AG09319 (cell line): ENCODE measurements at regions not wholly inside any gene's neighbourhood (a gene's known extent, or its start where the extent isn't known, plus 50 kb on each side); places are given as distances from the start of the nearest gene placed in this dataset.
"Not testable (repeated sequence)": the region's sequence is repeated elsewhere in the genome, so short reads cannot be mapped to it uniquely, and the experiment has no call there.

Experiments used
- DNase-seq: peaks from one replicate; pipeline ENCODE4 v3.0.0-alpha.2; 2010; ENCODE audit warnings: low read depth; ENCODE audit errors: extremely low read depth
- TF ChIP-seq, protein P1 (sequence below): IDR thresholded peaks from 2 replicates; pipeline ENCODE4 v1.5.1; 2011; ENCODE audit warnings: low read depth, mild to moderate bottlenecking, inconsistent platforms, low read length, moderate library complexity

GRCh38 chr12:17017402-17017801 is 411.4 kb upstream of the LMO3 start:
- TF ChIP-seq, protein P1, sequence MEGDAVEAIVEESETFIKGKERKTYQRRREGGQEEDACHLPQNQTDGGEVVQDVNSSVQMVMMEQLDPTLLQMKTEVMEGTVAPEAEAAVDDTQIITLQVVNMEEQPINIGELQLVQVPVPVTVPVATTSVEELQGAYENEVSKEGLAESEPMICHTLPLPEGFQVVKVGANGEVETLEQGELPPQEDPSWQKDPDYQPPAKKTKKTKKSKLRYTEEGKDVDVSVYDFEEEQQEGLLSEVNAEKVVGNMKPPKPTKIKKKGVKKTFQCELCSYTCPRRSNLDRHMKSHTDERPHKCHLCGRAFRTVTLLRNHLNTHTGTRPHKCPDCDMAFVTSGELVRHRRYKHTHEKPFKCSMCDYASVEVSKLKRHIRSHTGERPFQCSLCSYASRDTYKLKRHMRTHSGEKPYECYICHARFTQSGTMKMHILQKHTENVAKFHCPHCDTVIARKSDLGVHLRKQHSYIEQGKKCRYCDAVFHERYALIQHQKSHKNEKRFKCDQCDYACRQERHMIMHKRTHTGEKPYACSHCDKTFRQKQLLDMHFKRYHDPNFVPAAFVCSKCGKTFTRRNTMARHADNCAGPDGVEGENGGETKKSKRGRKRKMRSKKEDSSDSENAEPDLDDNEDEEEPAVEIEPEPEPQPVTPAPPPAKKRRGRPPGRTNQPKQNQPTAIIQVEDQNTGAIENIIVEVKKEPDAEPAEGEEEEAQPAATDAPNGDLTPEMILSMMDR: no peak
- no peak for DNase-seq

DNA sequence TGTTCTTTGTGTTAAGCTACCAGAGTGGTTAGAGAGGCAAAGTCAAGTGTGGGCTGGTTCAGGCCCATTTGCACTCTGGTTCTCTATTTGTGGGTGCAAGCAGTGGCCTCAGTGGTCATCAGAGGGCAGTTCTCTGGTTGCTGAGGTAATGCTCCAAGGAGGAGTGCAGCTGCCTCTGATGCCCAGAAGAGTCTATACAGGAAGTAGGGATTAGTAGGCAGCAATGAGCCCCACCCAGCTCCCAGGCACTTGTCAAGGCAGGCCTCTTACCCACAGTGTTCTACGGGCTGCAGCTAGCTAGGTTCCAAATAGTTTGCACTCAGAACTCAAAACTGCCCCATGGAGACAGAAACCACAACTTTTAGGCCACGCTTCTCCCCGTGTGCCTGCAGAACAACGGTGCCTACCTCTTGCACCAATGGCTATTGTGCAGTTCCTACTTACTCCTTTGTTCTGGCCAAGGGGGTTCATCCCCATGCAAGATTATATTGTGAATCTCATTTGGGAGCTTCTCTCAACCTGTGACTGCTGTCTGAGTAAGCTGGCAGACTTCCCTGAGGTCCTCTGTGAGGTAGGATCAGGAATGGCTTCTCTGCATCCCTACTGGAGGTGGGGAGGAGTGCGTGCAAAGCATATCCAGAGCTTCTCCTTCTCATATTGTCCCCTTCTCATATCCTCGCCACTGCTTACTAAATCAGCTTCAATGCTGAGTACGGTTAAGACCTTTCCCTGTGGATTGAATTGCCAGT is 410.3 kb upstream of the LMO3 start:
- TF ChIP-seq, protein P1: no peak

GRCh38 chr12:17015501-17015900 is 409.5 kb upstream of the LMO3 start:
- no peak for DNase-seq
- TF ChIP-seq, protein P1: no peak

More for the DNA sequence above, 410.3 kb upstream of the LMO3 start:
- no peak for DNase-seq

DNA sequence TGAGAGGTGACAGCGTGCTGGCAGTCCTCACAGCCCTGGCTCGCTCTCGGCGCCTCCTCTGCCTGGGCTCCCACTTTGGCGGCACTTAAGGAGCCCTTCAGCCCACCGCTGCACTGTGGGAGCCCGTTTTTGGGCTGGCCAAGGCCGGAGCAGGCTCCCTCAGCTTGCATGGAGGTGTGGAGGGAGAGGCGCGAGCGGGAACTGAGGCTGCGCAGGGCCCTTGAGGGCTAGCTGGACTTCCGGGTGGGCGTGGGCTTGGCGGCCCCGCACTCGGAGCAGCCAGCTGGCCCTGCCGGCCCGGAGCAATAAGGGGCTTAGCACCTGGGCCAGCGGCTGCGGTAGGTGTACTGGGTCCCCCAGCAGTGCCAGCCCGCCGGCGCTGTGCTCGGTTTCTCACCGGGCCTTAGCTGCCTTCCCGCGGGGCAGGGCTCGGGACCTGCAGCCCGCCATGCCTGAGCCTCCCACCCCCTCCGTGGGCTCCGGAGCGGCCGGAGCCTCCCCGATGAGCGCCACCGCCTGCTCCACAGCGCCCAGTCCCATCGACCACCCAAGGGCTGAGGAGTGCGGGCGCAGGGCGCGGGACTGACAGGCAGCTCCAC is 401.6 kb upstream of the LMO3 start:
- not testable (repeated sequence) for DNase-seq

DNA sequence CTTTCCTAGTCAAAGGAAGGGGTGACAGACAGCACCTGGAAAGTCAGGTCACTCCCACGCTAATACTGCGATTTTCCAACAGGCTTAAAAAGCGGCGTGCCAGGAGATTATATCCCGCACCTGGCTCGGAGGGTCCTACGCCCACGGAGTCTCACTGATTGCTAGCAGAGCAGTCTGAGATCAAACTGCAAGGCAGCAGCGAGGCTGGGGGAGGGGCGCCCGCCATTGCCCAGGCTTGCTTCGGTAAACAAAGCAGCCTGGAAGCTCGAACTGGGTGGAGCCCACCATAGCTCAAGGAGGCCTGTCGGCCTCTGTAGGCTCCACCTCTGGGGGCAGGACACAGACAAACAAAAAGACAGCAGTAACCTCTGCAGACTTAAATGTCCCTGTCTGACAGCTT is 392.6 kb upstream of the LMO3 start:
- DNase-seq: not testable (repeated sequence)

- DNase-seq: no peak
- TF ChIP-seq, protein P1: no peak
These were observed 378.5 kb upstream of the LMO3 start for GRCh38 chr12:16984484-16984883.

- DNase-seq: no peak
- TF ChIP-seq, protein P1: no peak
These were observed 367.2 kb upstream of the LMO3 start for GRCh38 chr12:16972923-16973770.

DNA sequence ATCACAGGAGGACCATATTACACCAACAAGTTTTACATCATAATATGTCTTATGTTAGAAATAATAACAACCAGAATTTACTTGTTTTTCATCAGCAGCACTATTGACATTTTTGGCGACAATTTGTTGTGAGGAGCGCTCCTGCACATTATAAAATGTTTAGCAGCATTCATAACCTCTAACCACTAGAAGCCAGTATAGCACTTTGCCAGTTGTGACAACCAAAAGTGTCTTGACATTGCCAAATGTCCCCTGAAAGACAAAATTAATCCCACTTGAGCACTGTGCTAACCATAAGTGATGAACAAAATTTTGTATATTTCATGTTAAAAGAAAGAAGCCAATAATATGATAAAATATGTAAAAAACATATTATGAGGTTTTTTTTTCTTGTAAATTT is 356.9 kb upstream of the LMO3 start:
- no peak for DNase-seq
- TF ChIP-seq, protein P1: no peak
